ENCODE measurements at regions not wholly inside any gene's neighbourhood (a gene's known extent, or its start where the extent isn't known, plus 50 kb on each side); places are given as distances from the start of the nearest gene placed in this dataset.

DNA sequence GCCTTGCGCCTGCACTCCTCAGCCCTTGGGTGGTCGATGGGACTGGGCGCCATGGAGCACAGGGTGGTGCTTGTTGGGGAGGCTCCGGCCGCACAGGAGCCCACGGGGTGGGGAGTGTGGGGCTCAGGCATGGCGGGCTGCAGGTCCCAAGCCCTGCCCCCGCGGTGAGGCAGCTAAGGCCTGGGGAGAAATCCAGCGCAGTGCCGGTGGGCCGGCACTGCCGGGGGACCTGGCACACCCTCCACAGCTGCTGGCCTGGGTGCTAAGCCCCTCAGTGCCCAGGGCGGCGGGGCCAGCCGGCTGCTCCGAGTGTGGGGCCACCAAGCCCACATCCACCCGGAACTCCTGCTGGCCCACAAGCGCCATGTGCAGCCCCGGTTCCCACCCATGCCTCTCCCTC is 358.8 kb upstream of the RIOK2 start:
- no peak for DNase-seq (ENCODE audit: low read depth)
- no peaks in the 10 kb centered on the region for H3K27me3 Mint-ChIP-seq (ENCODE audit: low read depth, unreplicated experiment)
- Histone ChIP-seq H3K9ac (ENCODE audit: low read length) (no peak overlapping the region), H3K79me2 (ENCODE audit: insufficient read depth, low read length) (no peaks in the 10 kb centered on the region), H3K27me3 (ENCODE audit: insufficient read depth, low read length) (no peaks in the 10 kb centered on the region), H3K4me1 (ENCODE audit: insufficient read depth, low read length) (no peaks in the 10 kb centered on the region), H3K4me2 (ENCODE audit: low read length) (no peak overlapping the region), H3K36me3 (ENCODE audit: insufficient read depth, low read length) (no peaks in the 10 kb centered on the region), H2AFZ (ENCODE audit: low read depth, low read length) (no peak overlapping the region), H3K27ac (ENCODE audit: low read depth, low read length) (no peak overlapping the region), H4K20me1 (ENCODE audit: insufficient read depth, low read length) (no peaks in the 10 kb centered on the region), H3K9me3 (ENCODE audit: insufficient read depth, low read depth, low read length) (no peaks in the 10 kb centered on the region), H3K4me3 (ENCODE audit: insufficient read depth, low read depth, low read length) (no peak overlapping the region)
- H3K36me3 Mint-ChIP-seq (ENCODE audit: low read depth, unreplicated experiment) = peaks cover 2% of the 10 kb centered on the region
- no peak overlapping the region for H3K4me3 Mint-ChIP-seq (ENCODE audit: unreplicated experiment)
- FAIRE-seq = no peak
- H3K9me3 Mint-ChIP-seq (ENCODE audit: unreplicated experiment) = peaks cover 3% of the 10 kb centered on the region
- H3K27ac Mint-ChIP-seq (ENCODE audit: unreplicated experiment) = no peak overlapping the region
- TF ChIP-seq, protein P1, sequence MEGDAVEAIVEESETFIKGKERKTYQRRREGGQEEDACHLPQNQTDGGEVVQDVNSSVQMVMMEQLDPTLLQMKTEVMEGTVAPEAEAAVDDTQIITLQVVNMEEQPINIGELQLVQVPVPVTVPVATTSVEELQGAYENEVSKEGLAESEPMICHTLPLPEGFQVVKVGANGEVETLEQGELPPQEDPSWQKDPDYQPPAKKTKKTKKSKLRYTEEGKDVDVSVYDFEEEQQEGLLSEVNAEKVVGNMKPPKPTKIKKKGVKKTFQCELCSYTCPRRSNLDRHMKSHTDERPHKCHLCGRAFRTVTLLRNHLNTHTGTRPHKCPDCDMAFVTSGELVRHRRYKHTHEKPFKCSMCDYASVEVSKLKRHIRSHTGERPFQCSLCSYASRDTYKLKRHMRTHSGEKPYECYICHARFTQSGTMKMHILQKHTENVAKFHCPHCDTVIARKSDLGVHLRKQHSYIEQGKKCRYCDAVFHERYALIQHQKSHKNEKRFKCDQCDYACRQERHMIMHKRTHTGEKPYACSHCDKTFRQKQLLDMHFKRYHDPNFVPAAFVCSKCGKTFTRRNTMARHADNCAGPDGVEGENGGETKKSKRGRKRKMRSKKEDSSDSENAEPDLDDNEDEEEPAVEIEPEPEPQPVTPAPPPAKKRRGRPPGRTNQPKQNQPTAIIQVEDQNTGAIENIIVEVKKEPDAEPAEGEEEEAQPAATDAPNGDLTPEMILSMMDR (IDR thresholded peaks at IDR 0.05; ENCODE audit: insufficient read depth, low read depth, low read length) = no peak
- H3K4me1 Mint-ChIP-seq (ENCODE audit: low read depth, unreplicated experiment) = no peaks in the 10 kb centered on the region

DNA sequence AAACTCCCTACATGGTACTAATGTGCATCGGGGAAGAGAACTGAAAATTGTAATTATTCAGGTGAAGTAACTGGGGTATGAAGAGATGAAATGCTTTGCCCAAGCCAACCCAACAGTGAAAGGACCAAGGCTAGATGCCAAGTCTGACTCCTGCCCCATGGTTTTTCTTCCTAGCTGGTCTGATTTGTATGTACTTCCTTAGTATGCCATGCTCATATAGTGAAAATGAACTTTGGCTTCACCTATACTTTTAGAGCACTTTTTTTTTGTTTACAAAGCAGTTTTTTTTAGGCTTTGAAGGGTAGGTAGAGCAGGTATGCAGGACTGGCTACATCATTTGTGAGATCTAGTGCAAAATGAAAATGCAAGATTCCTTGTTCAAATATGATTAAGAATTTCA is 359.4 kb upstream of the RIOK2 start:
- TF ChIP-seq EZH2 (IDR thresholded peaks at IDR 0.05; ENCODE audit: insufficient read depth, low read length) = no peak
- TF ChIP-seq, protein P1 (IDR thresholded peaks at IDR 0.05; ENCODE audit: insufficient read depth, low read depth, low read length) = no peak
- Histone ChIP-seq H3K27ac (ENCODE audit: low read depth, low read length) (no peak overlapping the region), H3K9me3 (ENCODE audit: insufficient read depth, low read depth, low read length) (no peaks in the 10 kb centered on the region), H3K36me3 (ENCODE audit: insufficient read depth, low read length) (no peaks in the 10 kb centered on the region), H2AFZ (ENCODE audit: low read depth, low read length) (no peak overlapping the region), H3K79me2 (ENCODE audit: insufficient read depth, low read length) (no peaks in the 10 kb centered on the region), H3K27me3 (ENCODE audit: insufficient read depth, low read length) (no peaks in the 10 kb centered on the region), H4K20me1 (ENCODE audit: insufficient read depth, low read length) (no peaks in the 10 kb centered on the region), H3K4me3 (ENCODE audit: insufficient read depth, low read depth, low read length) (no peak overlapping the region), H3K4me1 (ENCODE audit: insufficient read depth, low read length) (no peaks in the 10 kb centered on the region), H3K4me2 (ENCODE audit: low read length) (no peak overlapping the region), H3K9ac (ENCODE audit: low read length) (no peak overlapping the region)
- DNase-seq (ENCODE audit: low read depth) (no peak), FAIRE-seq (no peak)
- Mint-ChIP-seq H3K9me3 (ENCODE audit: unreplicated experiment) (peaks cover 3% of the 10 kb centered on the region), H3K4me1 (ENCODE audit: low read depth, unreplicated experiment) (no peaks in the 10 kb centered on the region), H3K36me3 (ENCODE audit: low read depth, unreplicated experiment) (peaks cover 2% of the 10 kb centered on the region), H3K4me3 (ENCODE audit: unreplicated experiment) (no peak overlapping the region), H3K27ac (ENCODE audit: unreplicated experiment) (no peak overlapping the region), H3K27me3 (ENCODE audit: low read depth, unreplicated experiment) (no peaks in the 10 kb centered on the region)

DNA sequence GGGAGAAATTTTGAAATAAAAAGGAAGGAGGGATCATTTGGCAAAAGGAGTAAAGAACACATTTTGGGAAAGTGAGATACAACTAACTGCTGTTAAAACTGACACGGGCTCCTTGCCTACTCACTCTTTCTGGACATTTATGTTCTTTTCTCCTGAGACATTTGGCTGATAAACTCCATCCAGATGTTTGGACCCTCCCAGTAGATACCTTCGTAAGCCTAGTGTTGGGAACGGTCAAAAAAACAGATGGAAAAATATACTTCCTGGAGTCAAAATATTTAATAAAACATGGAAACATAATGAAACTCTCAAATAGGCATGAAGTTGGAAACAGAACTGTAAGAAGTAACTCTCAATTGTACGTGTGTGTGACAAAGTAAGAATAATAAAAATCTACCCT is 360.1 kb upstream of the RIOK2 start:
- no peaks in the 10 kb centered on the region for H3K4me1 Mint-ChIP-seq (ENCODE audit: low read depth, unreplicated experiment)
- H3K36me3 ChIP-seq (ENCODE audit: insufficient read depth, low read length) = no peaks in the 10 kb centered on the region
- no peaks in the 10 kb centered on the region for H3K27me3 Mint-ChIP-seq (ENCODE audit: low read depth, unreplicated experiment)
- H3K27me3 ChIP-seq (ENCODE audit: insufficient read depth, low read length) = no peaks in the 10 kb centered on the region
- no peak overlapping the region for H2AFZ ChIP-seq (ENCODE audit: low read depth, low read length)
- DNase-seq (ENCODE audit: low read depth) = no peak
- FAIRE-seq = no peak
- no peaks in the 10 kb centered on the region for H3K79me2 ChIP-seq (ENCODE audit: insufficient read depth, low read length)
- no peaks in the 10 kb centered on the region for H3K4me1 ChIP-seq (ENCODE audit: insufficient read depth, low read length)
- H3K36me3 Mint-ChIP-seq (ENCODE audit: low read depth, unreplicated experiment) = peaks cover 2% of the 10 kb centered on the region
- no peak overlapping the region for H3K27ac Mint-ChIP-seq (ENCODE audit: unreplicated experiment)
- no peak overlapping the region for H3K9ac ChIP-seq (ENCODE audit: low read length)
- H3K9me3 Mint-ChIP-seq (ENCODE audit: unreplicated experiment) = peaks cover 3% of the 10 kb centered on the region
- no peak overlapping the region for H3K4me3 Mint-ChIP-seq (ENCODE audit: unreplicated experiment)
- H3K4me2 ChIP-seq (ENCODE audit: low read length) = no peak overlapping the region
- no peak overlapping the region for H3K27ac ChIP-seq (ENCODE audit: low read depth, low read length)
- H3K9me3 ChIP-seq (ENCODE audit: insufficient read depth, low read depth, low read length) = no peaks in the 10 kb centered on the region
- no peaks in the 10 kb centered on the region for H4K20me1 ChIP-seq (ENCODE audit: insufficient read depth, low read length)
- TF ChIP-seq, protein P1 (IDR thresholded peaks at IDR 0.05; ENCODE audit: insufficient read depth, low read depth, low read length) = no peak
- TF ChIP-seq EZH2 (IDR thresholded peaks at IDR 0.05; ENCODE audit: insufficient read depth, low read length) = no peak
- H3K4me3 ChIP-seq (ENCODE audit: insufficient read depth, low read depth, low read length) = no peak overlapping the region
